GM19035 (cell line): ENCODE measurements at regions not wholly inside any gene's neighbourhood (a gene's known extent, or its start where the extent isn't known, plus 50 kb on each side); places are given as distances from the start of the nearest gene placed in this dataset.
"Not testable (repeated sequence)": the region's sequence is repeated elsewhere in the genome, so short reads cannot be mapped to it uniquely, and the experiment has no call there.

Experiments used
- ATAC-seq: cut with Tn5 transposase; IDR thresholded peaks from one replicate; pipeline ENCODE4 v1.9.1; 2021; ENCODE audit not compliant: unreplicated experiment

DNA sequence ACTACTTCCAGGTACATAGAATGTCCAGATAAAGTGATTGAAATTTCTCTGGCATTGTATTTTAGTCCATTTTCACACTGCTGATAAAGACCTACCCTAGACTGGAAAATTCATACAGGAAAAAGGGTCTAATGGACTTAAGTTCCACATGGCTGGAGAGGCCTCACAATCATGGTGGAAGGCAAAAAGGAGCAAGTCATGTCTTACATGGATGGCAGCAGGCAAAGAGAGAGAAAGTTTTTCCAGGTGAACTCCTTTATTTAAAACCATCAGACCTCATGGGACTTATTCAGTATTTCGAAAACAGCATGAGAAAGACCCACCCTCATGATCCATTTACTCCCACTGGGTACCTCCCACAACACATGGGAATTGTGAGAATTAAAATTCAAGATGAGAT lies 1359.7 kb upstream of the RAG2 start:
- no peak for ATAC-seq

- no peak for ATAC-seq
These were observed 1354.0 kb upstream of the RAG2 start for GRCh38 chr11:37951996-37952395.

DNA sequence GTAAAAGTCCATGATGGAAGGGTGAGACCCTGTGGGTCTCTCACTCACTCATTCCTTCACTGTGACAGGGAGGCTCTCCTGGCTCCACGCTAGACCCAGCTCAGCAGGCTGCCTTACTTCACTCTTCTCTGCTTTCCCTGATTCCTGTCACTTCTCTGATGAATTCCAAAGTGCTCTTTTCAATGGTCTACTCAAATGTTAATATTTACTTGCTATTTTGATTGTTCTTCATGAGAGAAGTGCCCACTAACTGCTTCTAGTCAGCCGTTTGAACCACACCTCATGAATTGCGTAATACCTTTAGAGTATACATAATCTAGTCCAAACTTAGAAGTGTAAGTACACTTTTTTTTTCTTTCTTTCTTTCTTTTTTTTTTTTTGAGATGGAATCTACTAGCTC lies 1350.2 kb upstream of the RAG2 start:
- ATAC-seq, result no peak

DNA sequence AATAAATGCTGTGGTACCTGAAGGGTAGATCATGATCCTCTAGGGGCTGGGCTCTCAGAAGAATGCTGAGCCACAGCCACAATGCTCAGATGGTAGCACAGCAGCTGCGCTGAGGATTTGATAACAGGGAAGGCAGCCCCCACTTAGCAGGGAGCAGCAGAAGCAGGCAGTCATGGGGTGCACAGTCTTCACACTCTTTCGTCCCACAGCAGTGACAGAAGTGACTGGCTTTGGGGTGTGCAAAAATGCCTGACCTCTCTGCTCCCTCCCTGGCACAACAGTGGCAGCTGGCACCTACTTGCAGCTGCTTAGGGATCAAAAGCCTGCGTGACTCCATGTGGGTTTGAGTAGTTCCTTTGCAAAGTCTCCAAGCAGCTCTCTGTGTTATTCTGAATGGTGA lies 1349.8 kb upstream of the RAG2 start:
- ATAC-seq, result no peak

GRCh38 chr11:37946155-37946766 lies 1348.2 kb upstream of the RAG2 start:
- ATAC-seq, result peak; percentile 69

GRCh38 chr11:37942081-37942480 lies 1344.0 kb upstream of the RAG2 start:
- ATAC-seq, result no peak

DNA sequence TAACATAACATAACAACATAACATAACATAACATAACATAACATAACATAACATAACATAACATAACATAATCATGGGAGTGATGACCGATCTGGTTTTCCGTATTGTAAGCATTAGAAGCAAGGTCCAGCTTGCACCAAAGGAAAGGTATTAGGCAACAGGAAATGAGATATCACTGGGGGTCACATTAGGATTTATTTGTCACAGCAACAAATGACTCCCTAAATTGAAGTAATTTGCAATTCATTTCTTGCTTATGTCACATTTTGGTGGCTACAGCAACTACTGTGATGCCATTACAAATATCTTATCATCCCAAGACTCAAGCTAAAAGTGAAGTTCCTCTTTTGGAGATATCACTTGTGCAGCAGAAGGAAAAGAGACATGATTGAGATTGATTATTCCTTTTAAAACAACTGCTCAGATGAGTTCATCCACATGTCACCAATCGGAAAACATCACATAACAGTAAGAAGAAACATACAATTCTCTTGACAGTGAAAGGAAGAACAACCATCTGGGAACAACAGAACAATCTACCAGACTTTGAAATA lies 1331.1 kb upstream of the RAG2 start:
- no peak for ATAC-seq

- no peak for ATAC-seq
These were observed 1328.7 kb upstream of the RAG2 start for GRCh38 chr11:37926772-37927171.

- ATAC-seq, result no peak
These were observed 1318.3 kb upstream of the RAG2 start for GRCh38 chr11:37916331-37916730.

DNA sequence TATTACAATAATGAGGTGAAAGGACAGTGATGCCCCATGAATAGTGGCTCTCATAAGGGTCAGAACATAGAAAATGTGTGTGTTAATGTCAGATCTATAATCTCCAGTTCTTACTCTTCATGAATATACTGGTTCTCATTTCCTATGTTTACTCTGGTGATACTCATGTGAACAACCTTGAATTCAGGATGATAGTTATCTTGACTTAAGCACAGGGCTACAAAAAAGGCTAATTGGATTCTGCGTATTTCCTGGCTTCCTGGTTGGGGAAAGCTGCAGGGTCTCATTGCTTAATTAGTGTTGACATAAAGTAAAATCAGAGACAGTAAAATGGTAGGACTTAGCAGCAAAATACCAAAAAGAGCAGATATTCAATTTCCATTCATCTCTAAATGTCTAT lies 1316.8 kb upstream of the RAG2 start:
- no peak for ATAC-seq

GRCh38 chr11:37908219-37908548 lies 1310.1 kb upstream of the RAG2 start:
- no peak for ATAC-seq

- ATAC-seq, result no peak
These were observed 1309.6 kb upstream of the RAG2 start for GRCh38 chr11:37907436-37908218.

DNA sequence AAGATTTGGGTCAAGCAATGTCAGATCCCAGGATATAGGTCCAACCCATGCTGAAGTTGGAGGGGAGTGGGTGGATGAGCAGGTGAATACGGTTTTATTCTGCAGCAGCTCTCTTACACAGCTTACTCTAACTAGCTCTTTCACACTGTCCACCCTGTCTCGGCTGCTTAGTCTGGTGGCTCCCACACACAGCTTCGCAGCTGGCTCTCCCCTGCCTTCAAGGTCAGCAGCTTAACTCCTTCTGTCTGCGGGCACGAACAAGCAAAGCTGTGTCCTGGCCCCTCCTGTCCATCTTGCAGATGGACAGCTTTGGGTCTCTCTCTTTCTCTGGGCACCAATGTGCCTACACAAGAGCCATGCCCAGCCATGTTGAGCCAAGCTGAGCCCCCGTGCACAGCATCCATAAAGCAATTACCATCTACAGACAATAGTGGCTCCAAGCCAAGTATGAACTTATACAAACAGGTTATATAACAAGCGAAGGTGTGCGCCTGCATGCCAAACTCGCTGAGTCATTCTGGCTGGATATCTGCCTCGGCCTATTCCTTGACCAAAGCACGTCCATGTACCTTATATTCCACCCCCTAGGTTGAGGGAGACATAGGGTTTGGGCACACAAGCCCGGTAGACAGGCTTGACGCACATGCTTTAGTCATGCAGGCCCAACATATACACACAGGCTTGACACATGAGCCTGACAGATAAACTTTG lies 1307.8 kb upstream of the RAG2 start:
- no peak for ATAC-seq

- no peak for ATAC-seq
These were observed 1298.0 kb upstream of the RAG2 start for GRCh38 chr11:37896016-37896415.

DNA sequence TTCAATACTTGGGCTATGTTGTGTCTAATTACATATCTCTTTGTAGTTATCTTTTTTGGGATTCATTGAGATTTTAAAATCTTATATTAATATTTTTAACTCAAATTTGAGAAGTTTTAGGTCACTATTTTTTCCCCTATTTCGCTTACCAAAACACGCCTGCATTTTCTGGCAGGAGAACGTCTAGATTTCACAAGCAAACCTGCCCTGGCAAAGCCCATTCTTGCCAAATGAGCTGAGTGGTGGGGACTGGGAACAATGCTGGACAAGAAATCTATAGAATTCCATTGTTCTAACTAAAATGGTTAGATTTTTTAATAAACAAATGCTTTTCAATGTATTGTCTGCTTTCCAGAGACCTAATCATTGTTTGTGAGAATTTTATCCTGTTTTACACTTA lies 1283.7 kb upstream of the RAG2 start:
- no peak for ATAC-seq

DNA sequence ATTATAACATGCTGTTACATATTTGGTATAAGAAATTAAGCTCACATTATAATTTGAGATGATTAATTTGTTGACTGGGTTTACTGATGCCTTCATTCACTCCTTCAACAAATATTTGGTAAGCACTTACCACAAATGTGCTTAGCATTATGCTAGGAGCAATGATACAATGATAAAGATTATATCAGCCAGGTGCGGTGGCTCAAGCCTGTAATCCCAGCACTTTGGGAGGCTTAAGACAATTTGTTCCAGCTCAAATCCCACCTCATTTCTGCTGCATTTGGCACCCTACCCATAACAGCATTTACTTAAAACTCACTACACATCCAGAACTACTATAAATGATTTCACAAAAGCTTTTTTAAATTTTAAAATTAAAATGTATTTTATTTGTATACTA lies 1263.6 kb upstream of the RAG2 start:
- no peak for ATAC-seq

GRCh38 chr11:37858806-37859537 lies 1260.9 kb upstream of the RAG2 start:
- ATAC-seq, result not testable (repeated sequence)

DNA sequence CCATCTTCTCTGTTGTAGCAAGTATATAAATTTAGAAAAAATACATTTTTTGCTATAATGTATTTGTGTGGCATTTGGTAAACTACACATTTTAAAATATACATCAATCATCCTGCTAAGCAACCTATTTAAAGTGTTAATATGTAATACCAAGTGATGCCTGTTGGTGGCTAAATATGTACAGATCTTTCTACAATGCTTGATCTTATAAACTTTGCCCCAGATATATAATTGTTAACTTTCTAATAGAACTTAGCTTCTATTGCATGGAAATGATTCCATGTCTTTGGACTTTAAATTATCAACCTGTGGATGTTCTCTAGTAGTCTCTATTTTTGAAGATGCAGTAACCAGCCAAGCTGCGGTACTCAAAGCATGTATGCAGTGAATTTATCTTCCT lies 1260.4 kb upstream of the RAG2 start:
- no peak for ATAC-seq

- ATAC-seq, result no peak
These were observed 1259.7 kb upstream of the RAG2 start for GRCh38 chr11:37857726-37858125.

GRCh38 chr11:37849706-37850105 lies 1251.7 kb upstream of the RAG2 start:
- ATAC-seq, result no peak

DNA sequence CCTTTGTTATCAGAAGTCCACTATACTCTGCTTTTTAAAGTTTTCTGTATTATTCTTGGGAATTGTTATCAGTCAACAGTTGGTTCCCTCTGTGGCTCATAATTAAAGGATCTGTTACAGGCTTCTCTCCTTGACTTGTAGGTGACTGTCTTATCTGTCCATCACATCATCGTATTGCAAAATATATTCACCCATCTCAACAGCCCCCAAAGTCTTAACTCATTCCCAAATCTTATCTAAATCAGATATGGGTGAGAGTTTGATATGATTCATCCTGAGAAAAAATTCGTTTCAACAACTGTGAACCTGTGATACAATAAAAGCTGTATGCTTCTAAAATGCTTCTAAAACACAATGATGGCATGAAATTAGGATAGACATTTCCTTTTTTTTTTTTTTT lies 1245.6 kb upstream of the RAG2 start:
- no peak for ATAC-seq
